ENCODE measurements at regions not wholly inside any gene's neighbourhood (a gene's known extent, or its start where the extent isn't known, plus 50 kb on each side); places are given as distances from the start of the nearest gene placed in this dataset.

- Histone ChIP-seq H3K4me3 (no peak overlapping the region), H3K9me3 (no peaks in the 10 kb centered on the region), H3K4me1 (no peaks in the 10 kb centered on the region), H3K27me3 (no peaks in the 10 kb centered on the region), H3K36me3 (no peaks in the 10 kb centered on the region), H3K27ac (no peak overlapping the region)
- no peak for ATAC-seq (ENCODE audit: low FRiP score in 2 of 2)
- 78 to 84% methylated on average over 2 of the region's 2 CpGs for WGBS, 2 donors
- no peak for DNase-seq
- TF ChIP-seq CTCF (IDR thresholded peaks at IDR 0.05) (no peak), EP300 (IDR thresholded peaks at IDR 0.05) (no peak), POLR2A (IDR thresholded peaks at IDR 0.05) (no peak), POLR2AphosphoS5 (IDR thresholded peaks at IDR 0.05) (no peak)
These were observed 782.3 kb downstream of the AMY1C start for GRCh38 chr1:104531990-104532389.

GRCh38 chr1:104574620-104575019 is 824.9 kb downstream of the AMY1C start:
- no peaks in the 10 kb centered on the region for H3K36me3 ChIP-seq
- WGBS, 2 donors = 79% methylated on average over 2 of the region's 2 CpGs
- H3K9me3 ChIP-seq = no peaks in the 10 kb centered on the region
- no peak overlapping the region for H3K27ac ChIP-seq
- H3K4me3 ChIP-seq = no peak overlapping the region
- H3K27me3 ChIP-seq = no peaks in the 10 kb centered on the region
- ATAC-seq (ENCODE audit: low FRiP score in 2 of 2) (no peak), DNase-seq (no peak)
- TF ChIP-seq POLR2AphosphoS5 (IDR thresholded peaks at IDR 0.05) (no peak), CTCF (IDR thresholded peaks at IDR 0.05) (no peak), POLR2A (IDR thresholded peaks at IDR 0.05) (no peak), EP300 (IDR thresholded peaks at IDR 0.05) (no peak)
- H3K4me1 ChIP-seq = no peaks in the 10 kb centered on the region

- no peaks in the 10 kb centered on the region for H3K4me1 ChIP-seq
- H3K27ac ChIP-seq = no peak overlapping the region
These were observed 843.2 kb downstream of the AMY1C start for GRCh38 chr1:104592926-104593325.

GRCh38 chr1:104593413-104594187 is 843.9 kb downstream of the AMY1C start:
- TF ChIP-seq POLR2AphosphoS5 (IDR thresholded peaks at IDR 0.05) = no peak
- no peak for TF ChIP-seq CTCF (IDR thresholded peaks at IDR 0.05)
- no peak for TF ChIP-seq EP300 (IDR thresholded peaks at IDR 0.05)
- no peak for TF ChIP-seq POLR2A (IDR thresholded peaks at IDR 0.05)

More at GRCh38 chr1:104592926-104593325, 843.2 kb downstream of the AMY1C start:
- WGBS, 2 donors = 68 to 79% methylated on average over 3 of the region's 3 CpGs
- DNase-seq (no peak), ATAC-seq (ENCODE audit: low FRiP score in 2 of 2) (no peak)
- H3K4me3 ChIP-seq = no peak overlapping the region
- TF ChIP-seq EP300 (IDR thresholded peaks at IDR 0.05) (no peak), POLR2A (IDR thresholded peaks at IDR 0.05) (no peak), POLR2AphosphoS5 (IDR thresholded peaks at IDR 0.05) (no peak), CTCF (IDR thresholded peaks at IDR 0.05) (no peak)
- no peaks in the 10 kb centered on the region for H3K9me3 ChIP-seq
- no peaks in the 10 kb centered on the region for H3K27me3 ChIP-seq
- H3K36me3 ChIP-seq = no peaks in the 10 kb centered on the region

GRCh38 chr1:104617474-104617873 is 867.8 kb downstream of the AMY1C start:
- H3K27ac ChIP-seq = no peak overlapping the region
- no peaks in the 10 kb centered on the region for H3K4me1 ChIP-seq
- peaks cover 0 to 17% (median 12%) of the 10 kb centered on the region in 4 donors for H3K9me3 ChIP-seq
- H3K4me3 ChIP-seq = no peak overlapping the region
- no peaks in the 10 kb centered on the region for H3K36me3 ChIP-seq
- H3K27me3 ChIP-seq = no peaks in the 10 kb centered on the region
- DNase-seq (no peak), ATAC-seq (ENCODE audit: low FRiP score in 2 of 2) (no peak)
- WGBS, 2 donors = 87% methylated on average over 5 of the region's 5 CpGs
- TF ChIP-seq POLR2A (IDR thresholded peaks at IDR 0.05) = no peak
- TF ChIP-seq POLR2AphosphoS5 (IDR thresholded peaks at IDR 0.05) = no peak
- TF ChIP-seq EP300 (IDR thresholded peaks at IDR 0.05) = no peak
- no peak for TF ChIP-seq CTCF (IDR thresholded peaks at IDR 0.05)

More at GRCh38 chr1:104593413-104594187, 843.9 kb downstream of the AMY1C start:
- no peak overlapping the region for H3K4me3 ChIP-seq
- no peaks in the 10 kb centered on the region for H3K9me3 ChIP-seq
- no peaks in the 10 kb centered on the region for H3K27me3 ChIP-seq
- no peaks in the 10 kb centered on the region for H3K36me3 ChIP-seq
- no peak for ATAC-seq (ENCODE audit: low FRiP score in 2 of 2)
- no peak overlapping the region for H3K27ac ChIP-seq
- H3K4me1 ChIP-seq = no peaks in the 10 kb centered on the region
- no peak for DNase-seq
- WGBS, 2 donors = 64 to 73% methylated on average over 4 of the region's 4 CpGs
